ENCODE measurements at regions not wholly inside any gene's neighbourhood (a gene's known extent, or its start where the extent isn't known, plus 50 kb on each side); places are given as distances from the start of the nearest gene placed in this dataset.

- TF ChIP-seq TAF1 (IDR thresholded peaks at IDR 0.05; ENCODE audit: borderline replicate concordance, low read depth, low read length) (no peak), POLR2AphosphoS5 (IDR thresholded peaks at IDR 0.05; ENCODE audit: low read depth, low read length) (no peak)
These were observed 261.8 kb downstream of the MID1IP1 start for GRCh38 chrX:39063037-39063436.

Data from GM12892 (cell line).